MM.1S (cell line): ENCODE measurements at regions not wholly inside any gene's neighbourhood (a gene's known extent, or its start where the extent isn't known, plus 50 kb on each side); places are given as distances from the start of the nearest gene placed in this dataset.

Source experiments
- DNase-seq: peaks from one replicate; pipeline ENCODE4 v3.0.0-alpha.2; 2015
- H2AFZ ChIP-seq: fragments of 300-600 bp; sonication (generic); 2 replicates; pipeline ENCODE4 v1.6.0; 2016; ENCODE audit warnings: antibody characterized with exemption, low read length
- H3F3A ChIP-seq: fragments of 300-600 bp; sonication (generic); 2 replicates; pipeline ENCODE4 v1.6.1; 2016; ENCODE audit warnings: mild to moderate bottlenecking, antibody characterized with exemption, low read length, moderate library complexity, mixed read lengths; ENCODE audit not compliant: insufficient read depth
- H3K27ac ChIP-seq: fragments of 300-600 bp; sonication (generic); 2 replicates; pipeline ENCODE4 v1.5.1; 2016; ENCODE audit warnings: mild to moderate bottlenecking, low read length
- H3K27me3 ChIP-seq: fragments of 300-600 bp; sonication (generic); replicated peaks from 2 replicates; pipeline ENCODE4 v1.6.0; 2016; ENCODE audit warnings: low read length; ENCODE audit not compliant: insufficient read depth
- H3K36me3 ChIP-seq: fragments of 300-600 bp; sonication (generic); replicated peaks from 2 replicates; pipeline ENCODE4 v1.6.1; 2016; ENCODE audit warnings: mild to moderate bottlenecking, low read length, mixed read lengths; ENCODE audit not compliant: insufficient read depth
- H3K4me1 ChIP-seq: fragments of 300-600 bp; sonication (generic); 2 replicates; pipeline ENCODE4 v1.6.1; 2016; ENCODE audit warnings: low read length, mixed read lengths
- H3K4me2 ChIP-seq: fragments of 300-600 bp; sonication (generic); 2 replicates; pipeline ENCODE4 v1.6.0; 2016; ENCODE audit warnings: low read depth, low read length
- H3K4me3 ChIP-seq: fragments of 300-600 bp; sonication (generic); 2 replicates; pipeline ENCODE4 v1.5.1; 2016; ENCODE audit warnings: low read length, mixed read lengths
- H3K79me2 ChIP-seq: fragments of 300-600 bp; sonication (generic); 2 replicates; pipeline ENCODE4 v1.6.1; 2016; ENCODE audit warnings: mixed run types, low read length, mixed read lengths
- H3K9ac ChIP-seq: fragments of 300-600 bp; sonication (generic); 2 replicates; pipeline ENCODE4 v1.6.1; 2016; ENCODE audit warnings: low read length, mixed read lengths
- H3K9me2 ChIP-seq: fragments of 300-600 bp; sonication (generic); replicated peaks from 2 replicates; pipeline ENCODE4 v1.6.1; 2016; ENCODE audit warnings: mild to moderate bottlenecking, low read length, mixed read lengths; ENCODE audit not compliant: insufficient read depth
- H3K9me3 ChIP-seq: fragments of 300-600 bp; sonication (generic); replicated peaks from 2 replicates; pipeline ENCODE4 v1.6.1; 2016; ENCODE audit warnings: mild to moderate bottlenecking, low read length, mixed read lengths; ENCODE audit not compliant: insufficient read depth
- H4K20me1 ChIP-seq: fragments of 300-600 bp; sonication (generic); 2 replicates; pipeline ENCODE4 v1.6.1; 2016; ENCODE audit warnings: mild to moderate bottlenecking, low read length, moderate library complexity, mixed read lengths; ENCODE audit not compliant: insufficient read depth
- EZH2 ChIP-seq: fragments of 300-600 bp; sonication (generic); optimal IDR thresholded peaks from 2 replicates; pipeline ENCODE3; 2017; ENCODE audit warnings: low read depth, mild to moderate bottlenecking, antibody characterized with exemption, low read length, mixed read lengths
- EZH2phosphoT487 ChIP-seq: fragments of 300-600 bp; sonication (generic); IDR thresholded peaks from 2 replicates; pipeline ENCODE4 v1.6.1; 2018; ENCODE audit warnings: antibody characterized with exemption, low read length
- TF ChIP-seq, protein P1 (sequence below): fragments of 300-600 bp; sonication (generic); IDR thresholded peaks from 2 replicates; pipeline ENCODE4 v1.5.1; 2016; ENCODE audit warnings: antibody characterized with exemption, low read length, mixed read lengths

DNA sequence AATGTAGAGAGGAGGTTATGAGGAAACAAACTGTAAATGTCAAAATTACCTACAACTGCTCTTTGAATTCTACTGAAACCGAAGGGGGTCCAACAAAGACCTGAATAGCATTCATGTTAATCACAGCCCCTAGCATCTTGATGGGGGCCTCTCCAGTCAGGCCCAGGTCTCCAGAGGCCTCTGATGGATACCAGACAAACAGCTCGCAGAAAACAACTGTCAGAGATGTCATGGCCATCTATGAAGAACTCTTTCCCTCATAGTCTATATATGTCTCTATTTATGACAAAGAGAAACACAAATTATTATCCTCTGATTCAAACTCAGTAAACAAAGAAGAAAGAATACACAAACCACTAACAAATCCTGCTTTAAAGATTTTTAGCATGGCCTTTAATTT, 432.6 kb downstream of the CAAP1 start:
- H3K4me3 ChIP-seq: no peak overlapping the region
- TF ChIP-seq, protein P1, sequence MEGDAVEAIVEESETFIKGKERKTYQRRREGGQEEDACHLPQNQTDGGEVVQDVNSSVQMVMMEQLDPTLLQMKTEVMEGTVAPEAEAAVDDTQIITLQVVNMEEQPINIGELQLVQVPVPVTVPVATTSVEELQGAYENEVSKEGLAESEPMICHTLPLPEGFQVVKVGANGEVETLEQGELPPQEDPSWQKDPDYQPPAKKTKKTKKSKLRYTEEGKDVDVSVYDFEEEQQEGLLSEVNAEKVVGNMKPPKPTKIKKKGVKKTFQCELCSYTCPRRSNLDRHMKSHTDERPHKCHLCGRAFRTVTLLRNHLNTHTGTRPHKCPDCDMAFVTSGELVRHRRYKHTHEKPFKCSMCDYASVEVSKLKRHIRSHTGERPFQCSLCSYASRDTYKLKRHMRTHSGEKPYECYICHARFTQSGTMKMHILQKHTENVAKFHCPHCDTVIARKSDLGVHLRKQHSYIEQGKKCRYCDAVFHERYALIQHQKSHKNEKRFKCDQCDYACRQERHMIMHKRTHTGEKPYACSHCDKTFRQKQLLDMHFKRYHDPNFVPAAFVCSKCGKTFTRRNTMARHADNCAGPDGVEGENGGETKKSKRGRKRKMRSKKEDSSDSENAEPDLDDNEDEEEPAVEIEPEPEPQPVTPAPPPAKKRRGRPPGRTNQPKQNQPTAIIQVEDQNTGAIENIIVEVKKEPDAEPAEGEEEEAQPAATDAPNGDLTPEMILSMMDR: no peak
- no peak for TF ChIP-seq EZH2phosphoT487
- no peak for TF ChIP-seq EZH2
- no peaks in the 10 kb centered on the region for H3F3A ChIP-seq
- H3K27me3 ChIP-seq: no peaks in the 10 kb centered on the region
- no peak overlapping the region for H2AFZ ChIP-seq
- no peaks in the 10 kb centered on the region for H3K4me1 ChIP-seq
- no peak overlapping the region for H3K9ac ChIP-seq
- no peaks in the 10 kb centered on the region for H4K20me1 ChIP-seq
- H3K9me3 ChIP-seq: no peaks in the 10 kb centered on the region
- no peaks in the 10 kb centered on the region for H3K36me3 ChIP-seq
- no peak overlapping the region for H3K27ac ChIP-seq
- no peaks in the 10 kb centered on the region for H3K9me2 ChIP-seq
- H3K79me2 ChIP-seq: no peaks in the 10 kb centered on the region
- no peak for DNase-seq
- H3K4me2 ChIP-seq: no peak overlapping the region

DNA sequence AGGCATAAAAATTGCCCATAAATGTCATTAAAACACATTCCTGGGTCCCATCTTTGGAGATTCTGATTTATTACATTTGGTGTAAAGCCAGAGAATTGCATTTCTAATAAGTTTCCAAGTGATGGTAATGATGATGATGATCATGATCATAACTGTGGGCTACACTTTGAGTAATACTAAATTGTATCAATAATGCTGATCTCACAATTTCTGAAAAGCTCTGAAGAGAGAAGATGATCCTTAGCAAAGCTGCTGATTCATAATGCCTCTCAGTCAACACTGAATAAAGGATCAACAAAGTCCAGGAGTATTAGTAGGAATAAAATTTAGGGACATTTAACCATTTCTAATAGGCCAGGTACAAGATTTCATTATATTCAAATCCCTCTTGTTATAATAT, 434.5 kb downstream of the CAAP1 start:
- Histone ChIP-seq H3K4me1 (no peaks in the 10 kb centered on the region), H3K4me2 (no peak overlapping the region), H3K4me3 (no peak overlapping the region), H2AFZ (no peak overlapping the region), H3K27me3 (no peaks in the 10 kb centered on the region), H3K36me3 (no peaks in the 10 kb centered on the region), H3K9me3 (no peaks in the 10 kb centered on the region), H3K9ac (no peak overlapping the region), H4K20me1 (no peaks in the 10 kb centered on the region), H3K27ac (no peak overlapping the region), H3K9me2 (no peaks in the 10 kb centered on the region), H3K79me2 (no peaks in the 10 kb centered on the region), H3F3A (no peaks in the 10 kb centered on the region)
- TF ChIP-seq, protein P1: no peak
- TF ChIP-seq EZH2phosphoT487: no peak
- TF ChIP-seq EZH2: no peak
- no peak for DNase-seq

DNA sequence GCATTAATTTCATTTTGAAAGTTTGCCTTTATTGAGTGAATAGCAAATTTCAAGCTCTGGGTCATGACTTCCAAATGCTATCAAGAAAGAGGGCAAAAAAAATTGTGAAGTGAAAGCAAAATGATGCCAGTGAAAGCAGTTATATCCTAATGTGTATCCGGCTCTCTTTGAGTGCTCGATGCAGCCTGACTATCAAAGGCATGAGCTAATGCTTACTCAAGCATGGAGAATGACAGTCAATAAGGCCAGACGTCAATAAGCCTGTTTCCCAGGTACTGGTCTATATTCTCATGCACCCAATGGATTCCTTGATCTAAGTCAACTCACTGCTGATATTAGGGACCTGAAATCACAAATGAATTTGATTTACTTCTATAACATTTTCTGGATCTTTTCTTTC, 435.5 kb downstream of the CAAP1 start:
- H3K9me2 ChIP-seq: no peaks in the 10 kb centered on the region
- no peak overlapping the region for H3K4me3 ChIP-seq
- H3K27ac ChIP-seq: no peak overlapping the region
- no peak overlapping the region for H3K9ac ChIP-seq
- no peaks in the 10 kb centered on the region for H3F3A ChIP-seq
- H3K4me1 ChIP-seq: no peaks in the 10 kb centered on the region
- H3K27me3 ChIP-seq: no peaks in the 10 kb centered on the region
- TF ChIP-seq, protein P1: no peak
- TF ChIP-seq EZH2phosphoT487 (no peak), EZH2 (no peak)
- H2AFZ ChIP-seq: no peak overlapping the region
- no peaks in the 10 kb centered on the region for H3K9me3 ChIP-seq
- no peak overlapping the region for H3K4me2 ChIP-seq
- H4K20me1 ChIP-seq: no peaks in the 10 kb centered on the region
- H3K36me3 ChIP-seq: no peaks in the 10 kb centered on the region
- no peak for DNase-seq
- no peaks in the 10 kb centered on the region for H3K79me2 ChIP-seq
